ENCODE measurements at regions not wholly inside any gene's neighbourhood (a gene's known extent, or its start where the extent isn't known, plus 50 kb on each side); places are given as distances from the start of the nearest gene placed in this dataset.

GRCh38 chr5:29777373-29777772 lies 1416.1 kb upstream of the CDH6 start:
- TF ChIP-seq CTCF (IDR thresholded peaks at IDR 0.05) (no peak), POLR2AphosphoS5 (IDR thresholded peaks at IDR 0.05) (no peak), POLR2A (IDR thresholded peaks at IDR 0.05) (no peak)

Measured in prostate gland (tissue), 2 donors.